SU-DHL-6 (cell line): ENCODE measurements at regions not wholly inside any gene's neighbourhood (a gene's known extent, or its start where the extent isn't known, plus 50 kb on each side); places are given as distances from the start of the nearest gene placed in this dataset.

ENCODE experiments used
- H2AFZ ChIP-seq: fragments of 200-600 bp; sonication (generic); 2 replicates; pipeline ENCODE4 v1.6.1; 2014; ENCODE audit warnings: low read depth, mild to moderate bottlenecking, moderate library complexity, mixed read lengths, antibody characterized with exemption, low read length; ENCODE audit not compliant: severe bottlenecking
- H3F3A ChIP-seq: fragments of 200-600 bp; shearing (Covaris generic); 2 replicates; pipeline ENCODE4 v1.6.0; 2016; ENCODE audit warnings: antibody characterized with exemption, mild to moderate bottlenecking; ENCODE audit not compliant: insufficient read depth
- H3K27ac ChIP-seq: fragments of 200-600 bp; sonication (generic); 2 replicates; pipeline ENCODE4 v1.5.1; 2016; ENCODE audit warnings: low read depth, mild to moderate bottlenecking, low read length, moderate library complexity, mixed read lengths
- H3K27me3 ChIP-seq: fragments of 200-600 bp; sonication (generic), shearing (Covaris generic); 2 replicates; pipeline ENCODE4 v1.6.0; 2014; ENCODE audit warnings: mild to moderate bottlenecking, low read length
- H3K36me3 ChIP-seq: fragments of 200-600 bp; sonication (generic); 2 replicates; pipeline ENCODE4 v1.6.1; 2014; ENCODE audit warnings: mild to moderate bottlenecking, low read length, mixed read lengths
- H3K4me2 ChIP-seq: fragments of 300-600, 200-600 bp; shearing (Covaris generic), sonication (generic); 2 replicates; pipeline ENCODE4 v1.6.0; 2014; ENCODE audit warnings: low read length, low read depth, mild to moderate bottlenecking; ENCODE audit not compliant: poor library complexity, severe bottlenecking
- H3K4me3 ChIP-seq: fragments of 200-600 bp; sonication (generic); 2 replicates; pipeline ENCODE4 v1.5.1; 2014; ENCODE audit warnings: antibody characterized with exemption, low read length, mild to moderate bottlenecking, mixed read lengths; ENCODE audit not compliant: insufficient read depth, poor library complexity, severe bottlenecking
- H3K79me2 ChIP-seq: fragments of 200-600 bp; sonication (generic); 2 replicates; pipeline ENCODE4 v1.6.1; 2014; ENCODE audit warnings: mild to moderate bottlenecking, low read length, moderate library complexity; ENCODE audit not compliant: insufficient read depth
- H3K9ac ChIP-seq: fragments of 200-600 bp; sonication (generic); 2 replicates; pipeline ENCODE4 v1.7.0; 2014; ENCODE audit warnings: mild to moderate bottlenecking, low read length
- H3K9me2 ChIP-seq: fragments of 200-600 bp; sonication (generic); replicated peaks from 2 replicates; pipeline ENCODE4 v1.6.1; 2014; ENCODE audit warnings: low read length; ENCODE audit not compliant: insufficient read depth
- H3K9me3 ChIP-seq: fragments of 200-600 bp; sonication (generic); 2 replicates; pipeline ENCODE4 v1.6.1; 2014; ENCODE audit warnings: low read length, mixed read lengths; ENCODE audit not compliant: insufficient read depth
- H4K20me1 ChIP-seq: fragments of 200-600 bp; sonication (generic); 2 replicates; pipeline ENCODE4 v1.6.1; 2014; ENCODE audit warnings: low read depth, mild to moderate bottlenecking, antibody characterized with exemption, low read length, moderate library complexity, mixed read lengths
- EZH2phosphoT487 ChIP-seq: fragments of 200-600 bp; sonication (generic), shearing (Covaris generic); conservative IDR thresholded peaks from 2 replicates; pipeline ENCODE4 v1.6.1; 2018; ENCODE audit warnings: mild to moderate bottlenecking, antibody characterized with exemption, low read length, moderate library complexity, mixed read lengths
- TF ChIP-seq, protein P1 (sequence below): fragments of 200-600 bp; sonication (generic); IDR thresholded peaks from one replicate; pipeline ENCODE4 v1.5.1; 2017; ENCODE audit warnings: antibody characterized with exemption, mild to moderate bottlenecking, low read length, moderate library complexity; ENCODE audit not compliant: insufficient read depth, poor library complexity, severe bottlenecking

DNA sequence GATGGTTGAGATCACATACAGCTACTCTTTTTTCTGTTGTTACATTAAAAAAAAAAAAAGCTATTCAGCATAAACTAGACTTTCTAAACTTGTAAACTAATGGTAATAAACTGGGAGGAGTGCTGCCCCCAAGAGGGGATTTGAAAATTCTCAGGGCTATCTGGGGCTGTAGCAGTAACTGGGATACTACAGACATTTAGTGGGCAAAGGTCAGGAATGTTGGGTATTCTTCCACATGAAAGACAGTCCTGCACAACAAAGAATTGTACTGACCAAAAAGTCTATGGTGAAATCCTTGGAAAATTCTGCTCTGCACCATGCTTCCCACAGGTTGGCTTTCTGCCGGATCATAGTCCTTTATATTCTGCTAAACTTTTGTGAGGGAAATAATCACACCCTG, 232.6 kb upstream of the BOD1L1 start:
- Histone ChIP-seq H3K4me2 (no peak overlapping the region), H2AFZ (no peak overlapping the region), H3K9me3 (no peaks in the 10 kb centered on the region), H4K20me1 (no peaks in the 10 kb centered on the region), H3F3A (no peaks in the 10 kb centered on the region), H3K79me2 (no peaks in the 10 kb centered on the region), H3K9me2 (no peaks in the 10 kb centered on the region), H3K9ac (no peak overlapping the region), H3K27ac (no peak overlapping the region), H3K4me3 (no peak overlapping the region), H3K27me3 (no peaks in the 10 kb centered on the region), H3K36me3 (no peaks in the 10 kb centered on the region)
- TF ChIP-seq, protein P1, sequence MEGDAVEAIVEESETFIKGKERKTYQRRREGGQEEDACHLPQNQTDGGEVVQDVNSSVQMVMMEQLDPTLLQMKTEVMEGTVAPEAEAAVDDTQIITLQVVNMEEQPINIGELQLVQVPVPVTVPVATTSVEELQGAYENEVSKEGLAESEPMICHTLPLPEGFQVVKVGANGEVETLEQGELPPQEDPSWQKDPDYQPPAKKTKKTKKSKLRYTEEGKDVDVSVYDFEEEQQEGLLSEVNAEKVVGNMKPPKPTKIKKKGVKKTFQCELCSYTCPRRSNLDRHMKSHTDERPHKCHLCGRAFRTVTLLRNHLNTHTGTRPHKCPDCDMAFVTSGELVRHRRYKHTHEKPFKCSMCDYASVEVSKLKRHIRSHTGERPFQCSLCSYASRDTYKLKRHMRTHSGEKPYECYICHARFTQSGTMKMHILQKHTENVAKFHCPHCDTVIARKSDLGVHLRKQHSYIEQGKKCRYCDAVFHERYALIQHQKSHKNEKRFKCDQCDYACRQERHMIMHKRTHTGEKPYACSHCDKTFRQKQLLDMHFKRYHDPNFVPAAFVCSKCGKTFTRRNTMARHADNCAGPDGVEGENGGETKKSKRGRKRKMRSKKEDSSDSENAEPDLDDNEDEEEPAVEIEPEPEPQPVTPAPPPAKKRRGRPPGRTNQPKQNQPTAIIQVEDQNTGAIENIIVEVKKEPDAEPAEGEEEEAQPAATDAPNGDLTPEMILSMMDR, result peak; percentile 9
- TF ChIP-seq EZH2phosphoT487, result no peak

DNA sequence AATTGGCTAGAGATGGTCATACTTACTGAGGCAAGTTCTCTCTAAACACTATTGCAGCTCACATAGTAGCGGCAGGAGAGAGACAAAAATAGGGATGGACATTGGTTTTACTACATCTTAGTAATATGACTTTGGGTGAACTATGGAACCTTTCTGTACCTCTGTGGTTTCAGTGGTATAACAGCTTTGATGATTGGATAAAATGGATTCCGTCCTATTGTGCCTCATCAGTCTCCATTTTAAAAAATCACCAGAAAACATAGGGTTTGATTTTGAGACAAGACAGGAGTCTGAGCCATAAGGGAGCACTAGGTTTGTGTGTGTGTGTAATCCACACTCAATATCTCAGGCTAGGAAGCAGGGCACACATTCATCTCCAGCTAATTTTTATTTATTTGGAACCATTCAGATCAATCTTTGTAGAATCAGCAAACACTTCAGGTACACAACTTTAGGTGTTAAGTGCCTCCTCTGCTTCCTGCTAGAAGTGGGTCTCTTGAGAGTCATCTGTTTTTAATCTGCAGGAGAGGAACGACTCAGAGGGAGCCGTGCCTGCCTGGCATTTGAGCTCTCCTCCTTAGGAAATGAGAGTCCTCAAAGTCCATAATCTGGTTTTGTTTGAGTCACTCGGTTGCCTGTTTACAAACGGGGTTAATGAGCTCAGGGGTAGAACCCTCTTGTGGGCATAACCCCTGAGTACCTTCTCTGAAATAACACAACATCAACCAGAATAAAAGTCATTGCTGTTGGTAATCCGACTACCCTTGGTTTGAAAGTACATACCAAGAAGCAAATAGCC, 238.5 kb upstream of the BOD1L1 start:
- Histone ChIP-seq H3K27me3 (no peaks in the 10 kb centered on the region), H3K36me3 (no peaks in the 10 kb centered on the region), H3K4me3 (no peak overlapping the region), H3K9ac (no peak overlapping the region), H4K20me1 (no peaks in the 10 kb centered on the region), H3K27ac (no peak overlapping the region), H2AFZ (no peak overlapping the region), H3K4me2 (no peak overlapping the region), H3K9me3 (no peaks in the 10 kb centered on the region), H3K9me2 (no peaks in the 10 kb centered on the region), H3K79me2 (no peaks in the 10 kb centered on the region), H3F3A (no peaks in the 10 kb centered on the region)
- TF ChIP-seq EZH2phosphoT487, result no peak
- TF ChIP-seq, protein P1, result no peak

DNA sequence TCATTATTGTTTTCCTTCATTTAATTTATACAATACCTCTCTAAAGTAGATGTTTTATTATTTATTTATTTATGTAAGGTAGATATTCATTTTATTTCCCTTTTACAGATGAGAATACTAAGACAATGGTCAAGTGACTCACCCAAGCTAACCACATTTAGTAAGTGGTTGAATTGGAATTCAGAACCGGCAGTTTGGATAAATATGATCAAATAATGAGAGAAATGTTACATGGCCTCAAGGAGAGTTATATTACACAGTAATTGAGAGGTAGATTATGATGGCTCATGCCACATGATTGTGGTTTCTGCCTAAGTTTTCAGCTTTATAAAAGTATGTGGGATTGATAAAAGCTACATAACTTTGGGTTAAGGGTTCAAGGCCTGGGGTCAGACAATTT, 239.4 kb upstream of the BOD1L1 start:
- Histone ChIP-seq H2AFZ (no peak overlapping the region), H3K9me3 (no peaks in the 10 kb centered on the region), H3K9me2 (no peaks in the 10 kb centered on the region), H3K36me3 (no peaks in the 10 kb centered on the region), H3K79me2 (no peaks in the 10 kb centered on the region), H4K20me1 (no peaks in the 10 kb centered on the region), H3K4me2 (no peak overlapping the region), H3K27ac (no peak overlapping the region), H3K27me3 (no peaks in the 10 kb centered on the region), H3K9ac (no peak overlapping the region), H3F3A (no peaks in the 10 kb centered on the region), H3K4me3 (no peak overlapping the region)
- TF ChIP-seq, protein P1, result no peak
- no peak for TF ChIP-seq EZH2phosphoT487
